Right lobe of liver (tissue), 6 donors: ENCODE measurements at regions not wholly inside any gene's neighbourhood (a gene's known extent, or its start where the extent isn't known, plus 50 kb on each side); places are given as distances from the start of the nearest gene placed in this dataset.

Experiments
- ATAC-seq, 4 donors: fragments of 200-7000 bp; cut with Tn5 transposase; one replicate each; pipeline ENCODE4 v1.9.1; 2020; ENCODE audit warnings: mild to moderate bottlenecking in 4 of 4, moderate library complexity in 4 of 4
- DNase-seq, 3 donors: peaks; one replicate each; pipeline ENCODE4 v3.0.0-alpha.2; 2020
- H3K27ac ChIP-seq, 3 donors: fragments of 200-600 bp; one replicate each; pipeline ENCODE4 v1.8.0; 2022
- H3K27me3 ChIP-seq, 2 donors: fragments of 200-600 bp; one replicate each; pipeline ENCODE4 v1.8.0; 2022
- H3K36me3 ChIP-seq, 4 donors: fragments of 200-600 bp; sonication (generic) in 1 of 4; one replicate each; pipeline versions ENCODE4 v1.5.1 to v1.8.0; 2017 to 2022; ENCODE audit warnings: control low read depth in 1 of 4
- H3K4me1 ChIP-seq, 4 donors: fragments of 200-600 bp; sonication (generic) in 1 of 4; one replicate each; pipeline versions ENCODE4 v1.5.1 to v1.8.0; 2017 to 2022; ENCODE audit warnings: control low read depth in 1 of 4
- H3K4me3 ChIP-seq, 3 donors: fragments of 200-600 bp; one replicate each; pipeline ENCODE4 v1.8.0; 2022
- H3K9me3 ChIP-seq, 4 donors: fragments of 200-600 bp; sonication (generic) in 1 of 4; one replicate each; pipeline versions ENCODE4 v1.5.1 to v1.8.0; 2017 to 2022; ENCODE audit warnings: control low read depth in 1 of 4
- CTCF ChIP-seq, 4 donors: fragments of 200-600 bp in 3 of 4; fragments of 450-650 bp in 1 of 4; IDR thresholded peaks; one replicate each; pipeline versions ENCODE4 v1.5.1 to v1.8.0; 2016 to 2022; ENCODE audit warnings: antibody characterized with exemption in 4 of 4, mild to moderate bottlenecking in 2 of 4
- POLR2A ChIP-seq: fragments of 450-650 bp; IDR thresholded peaks from one replicate; pipeline ENCODE4 v1.6.1; 2017; ENCODE audit warnings: antibody characterized with exemption, mild to moderate bottlenecking
- WGBS: methylation state at CpG from one replicate; pipeline ENCODE4 v1.1.6; 2018; ENCODE audit warnings: low coverage, low lambda C conversion rate; ENCODE audit not compliant: insufficient coverage; ENCODE audit errors: missing lambda C conversion rate; 5-methylcytosine and 5-hydroxymethylcytosine counted together
- intact Hi-C, 2 donors: fragments of 100-400 bp; cut with DNase I; formaldehyde crosslinking; loops; one replicate each; pipeline versions ENCODE4 v1.11.2 to v1.14.1; 2022
- donor health status: DM: no; HTN: yes; CAD: no.
- donor health status: DM: no; HTN: no; CAD: no.
- donor health status: DM: no; HTN: no; CAD: no.
- donor health status: DM: no; HTN: yes; CAD: no.
- donor health status: DM: no; HTN: yes; CAD: no.

DNA sequence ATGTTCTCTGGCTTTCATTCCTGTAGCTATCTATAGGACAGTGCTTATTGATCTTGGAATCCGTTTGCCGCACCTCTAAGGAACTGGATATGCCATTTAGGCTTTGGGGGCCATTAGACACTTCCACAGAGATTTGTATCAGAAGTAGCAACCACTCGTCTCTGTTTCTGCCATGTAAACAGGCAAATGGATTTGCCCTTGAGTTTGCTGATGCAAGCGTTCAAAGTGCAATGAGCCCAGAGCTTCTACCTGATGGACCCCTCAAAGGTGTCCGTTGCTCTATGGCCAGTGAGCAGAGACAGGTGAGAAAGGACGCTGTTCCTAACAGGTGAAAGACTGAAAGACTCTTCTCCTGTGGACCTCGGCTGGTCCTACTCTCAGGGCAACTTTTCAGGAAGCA is 302.9 kb downstream of the ZNF536 start:
- TF ChIP-seq CTCF (IDR thresholded peaks at IDR 0.05) (no peak), POLR2A (no peak)

GRCh38 chr19:30674656-30675055 is 302.5 kb downstream of the ZNF536 start:
- WGBS = 100% methylated on average over 2 of the region's 6 CpGs
- Histone ChIP-seq H3K27ac (no peak overlapping the region), H3K4me1 (no peaks in the 10 kb centered on the region), H3K27me3 (no peaks in the 10 kb centered on the region), H3K4me3 (no peak overlapping the region), H3K9me3 (no peaks in the 10 kb centered on the region), H3K36me3 (no peaks in the 10 kb centered on the region)
- DNase-seq (no peak), ATAC-seq (no peak)
- intact Hi-C loops = loop anchor here in 1 of 2 donors (10.0 kb wide), 1 partner anchor 1550 kb away; no protein-coding TSS in a partner anchor
- TF ChIP-seq CTCF (IDR thresholded peaks at IDR 0.05) (no peak), POLR2A (no peak)

More for the DNA sequence above, 302.9 kb downstream of the ZNF536 start:
- H3K27ac ChIP-seq = no peak overlapping the region
- no peak overlapping the region for H3K4me3 ChIP-seq
- no peaks in the 10 kb centered on the region for H3K36me3 ChIP-seq
- no peaks in the 10 kb centered on the region for H3K9me3 ChIP-seq
- DNase-seq = no peak
- intact Hi-C loops = loop anchor here in 1 of 2 donors (10.0 kb wide), 1 partner anchor 1550 kb away; no protein-coding TSS in a partner anchor
- no peaks in the 10 kb centered on the region for H3K4me1 ChIP-seq
- WGBS = 43% methylated on average over 5 of the region's 7 CpGs
- ATAC-seq = no peak
- H3K27me3 ChIP-seq = no peaks in the 10 kb centered on the region

GRCh38 chr19:30673336-30673735 is 301.2 kb downstream of the ZNF536 start:
- Histone ChIP-seq H3K4me1 (no peaks in the 10 kb centered on the region), H3K36me3 (no peaks in the 10 kb centered on the region), H3K9me3 (no peaks in the 10 kb centered on the region), H3K4me3 (no peak overlapping the region), H3K27ac (no peak overlapping the region), H3K27me3 (no peaks in the 10 kb centered on the region)
- TF ChIP-seq POLR2A = no peak
- intact Hi-C loops = loop anchor here in 1 of 2 donors (10.0 kb wide), 1 partner anchor 1551 kb away; no protein-coding TSS in a partner anchor
- DNase-seq = no peak
- WGBS = 74% methylated on average over 7 of the region's 8 CpGs
- ATAC-seq = no peak

DNA sequence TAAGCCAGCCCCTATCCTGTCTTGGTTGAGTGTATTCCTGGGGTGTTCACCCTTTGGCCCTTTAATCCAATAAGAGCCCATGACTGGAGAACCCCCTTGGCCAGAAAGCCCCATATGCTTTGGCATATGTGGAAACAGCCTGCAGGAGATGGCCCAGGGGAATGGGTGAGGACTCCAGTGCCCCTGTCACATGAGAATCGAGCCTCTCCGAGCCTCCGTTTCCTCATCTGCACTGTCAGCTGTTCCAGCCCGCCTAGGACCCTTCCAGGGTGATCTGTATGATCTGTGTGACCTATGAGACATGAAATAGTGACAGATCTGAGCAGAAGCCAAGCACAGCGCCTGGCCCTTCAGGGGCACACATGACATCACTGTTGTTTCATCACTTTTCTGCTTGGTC is 300.7 kb downstream of the ZNF536 start:
- intact Hi-C loops = loop anchor here in 1 of 2 donors (10.0 kb wide), 1 partner anchor 1552 kb away; no protein-coding TSS in a partner anchor
- ATAC-seq = no peak
- WGBS = 63% methylated on average over 1 of the region's 5 CpGs
- Histone ChIP-seq H3K36me3 (no peaks in the 10 kb centered on the region), H3K9me3 (no peaks in the 10 kb centered on the region), H3K4me3 (no peak overlapping the region), H3K27ac (no peak overlapping the region), H3K27me3 (no peaks in the 10 kb centered on the region), H3K4me1 (no peaks in the 10 kb centered on the region)
- TF ChIP-seq CTCF (IDR thresholded peaks at IDR 0.05) (no peak), POLR2A (no peak)
- DNase-seq = no peak

DNA sequence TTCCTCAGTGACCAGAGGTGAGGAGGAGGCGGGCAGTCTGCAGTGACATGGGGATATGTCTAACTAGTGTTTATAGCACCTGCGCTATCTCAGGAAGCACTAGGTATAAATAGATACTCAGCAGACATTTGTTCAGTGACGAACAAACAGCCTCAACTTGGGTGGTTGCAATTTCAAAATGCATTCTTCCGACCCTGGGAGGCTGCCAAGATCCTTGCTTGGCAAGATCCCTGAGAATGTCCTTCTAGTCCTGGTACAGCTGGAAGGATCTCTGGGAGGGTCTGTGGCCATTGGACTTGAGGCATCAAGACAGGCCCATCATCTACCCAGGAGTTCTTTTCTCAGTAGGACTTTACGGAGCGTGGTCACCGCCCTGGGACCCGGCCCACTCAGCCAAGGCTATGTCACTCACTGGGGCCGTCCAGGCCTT is 299.5 kb downstream of the ZNF536 start:
- Histone ChIP-seq H3K27ac (no peak overlapping the region), H3K4me3 (no peak overlapping the region), H3K36me3 (no peaks in the 10 kb centered on the region), H3K9me3 (no peaks in the 10 kb centered on the region), H3K27me3 (no peaks in the 10 kb centered on the region), H3K4me1 (no peaks in the 10 kb centered on the region)
- DNase-seq (no peak), ATAC-seq (no peak)
- no peak for TF ChIP-seq POLR2A
- no peak for TF ChIP-seq CTCF (IDR thresholded peaks at IDR 0.05)
- 81% methylated on average over 5 of the region's 9 CpGs for WGBS
- intact Hi-C loops = loop anchor here in 1 of 2 donors (10.0 kb wide), 1 partner anchor 1553 kb away; no protein-coding TSS in a partner anchor
